ENCODE measurements at regions not wholly inside any gene's neighbourhood (a gene's known extent, or its start where the extent isn't known, plus 50 kb on each side); places are given as distances from the start of the nearest gene placed in this dataset.

GRCh38 chr13:112144616-112145550, 77.9 kb downstream of the SOX1 start:
- no peak for TF ChIP-seq CTCF (IDR thresholded peaks at IDR 0.05)
- no peak for TF ChIP-seq POLR2A (IDR thresholded peaks at IDR 0.05; ENCODE audit: low read depth)
- no peak for TF ChIP-seq POLR2AphosphoS5 (IDR thresholded peaks at IDR 0.05)
- no peak for TF ChIP-seq EP300 (IDR thresholded peaks at IDR 0.05)

Measured in esophagus muscularis mucosa (tissue), 4 donors.